Fibroblast of lung (primary cell): ENCODE measurements at regions not wholly inside any gene's neighbourhood (a gene's known extent, or its start where the extent isn't known, plus 50 kb on each side); places are given as distances from the start of the nearest gene placed in this dataset.

ENCODE experiments used
- DNase-seq, 2 donors: peaks; one replicate each; pipeline versions ENCODE4 v3.0.0 to v3.0.0-alpha.2; 2010; ENCODE audit warnings: low read depth in 2 of 2
- H2AFZ ChIP-seq: 2 replicates; pipeline ENCODE4 v1.5.1; 2012; ENCODE audit warnings: low read length, control low read depth, inconsistent platforms
- H3K27ac ChIP-seq: 2 replicates; pipeline ENCODE4 v1.5.1; 2011; ENCODE audit warnings: low read length, control low read depth; ENCODE audit not compliant: insufficient read depth
- H3K27me3 ChIP-seq: 2 replicates; pipeline ENCODE4 v1.5.1; 2011; ENCODE audit warnings: mild to moderate bottlenecking, low read length; ENCODE audit not compliant: control insufficient read depth, insufficient read depth
- H3K36me3 ChIP-seq: 2 replicates; pipeline ENCODE4 v1.5.1; 2011; ENCODE audit warnings: low read length; ENCODE audit not compliant: control insufficient read depth, insufficient read depth
- H3K4me1 ChIP-seq: 2 replicates; pipeline ENCODE4 v1.5.1; 2011; ENCODE audit warnings: low read length; ENCODE audit not compliant: control insufficient read depth, insufficient read depth; ENCODE audit errors: extremely low read depth
- H3K4me2 ChIP-seq: 2 replicates; pipeline ENCODE4 v1.5.1; 2011; ENCODE audit warnings: low read length, control low read depth; ENCODE audit not compliant: insufficient read depth; ENCODE audit errors: extremely low read depth
- H3K4me3 ChIP-seq, 4 experiments: fragments of 200-600 bp in 1 of 4; sonication (generic) in 1 of 4; replicated peaks in 1 of 4; 2 replicates each; pipeline ENCODE4 v1.5.1; 2011 to 2016; ENCODE audit warnings: low read length in 4 of 4, low read depth in 3 of 4, mild to moderate bottlenecking in 3 of 4, control low read depth in 2 of 4, inconsistent platforms in 1 of 4, mixed read lengths in 1 of 4; ENCODE audit not compliant: insufficient read depth in 1 of 4; ENCODE audit errors: control extremely low read depth in 1 of 4
- H3K79me2 ChIP-seq: 2 replicates; pipeline ENCODE4 v1.5.1; 2012; ENCODE audit warnings: mild to moderate bottlenecking, low read length, inconsistent platforms; ENCODE audit not compliant: control insufficient read depth, insufficient read depth
- H3K9ac ChIP-seq: 2 replicates; pipeline ENCODE4 v1.5.1; 2011; ENCODE audit warnings: mild to moderate bottlenecking, low read length, control low read depth; ENCODE audit not compliant: insufficient read depth
- H3K9me3 ChIP-seq: 2 replicates; pipeline ENCODE4 v1.5.1; 2012; ENCODE audit warnings: low read depth, low read length; ENCODE audit not compliant: control insufficient read depth, insufficient read depth
- H4K20me1 ChIP-seq: 2 replicates; pipeline ENCODE4 v1.5.1; 2011; ENCODE audit warnings: low read length; ENCODE audit not compliant: control insufficient read depth, insufficient read depth; ENCODE audit errors: extremely low read depth
- CTCF ChIP-seq, 2 donors: IDR thresholded peaks in 1 of 2; conservative IDR thresholded peaks in 1 of 2; 1 replicate in 1 of 2; 2 replicates in 1 of 2; pipeline ENCODE4 v1.5.1; 2011 to 2012; ENCODE audit warnings: low read length in 2 of 2, control low read depth in 1 of 2, inconsistent platforms in 1 of 2, low read depth in 1 of 2, mild to moderate bottlenecking in 1 of 2
- EZH2 ChIP-seq: IDR thresholded peaks from 2 replicates; pipeline ENCODE4 v1.5.1; 2012; ENCODE audit warnings: low read length, control low read depth, mild to moderate bottlenecking; ENCODE audit errors: missing control alignments

- Histone ChIP-seq H3K9ac (no peak overlapping the region), H3K4me3 (no peak overlapping the region), H3K9me3 (no peaks in the 10 kb centered on the region), H2AFZ (no peak overlapping the region), H3K79me2 (no peaks in the 10 kb centered on the region), H3K4me2 (no peak overlapping the region), H3K27ac (no peak overlapping the region), H4K20me1 (no peaks in the 10 kb centered on the region), H3K36me3 (no peaks in the 10 kb centered on the region), H3K27me3 (no peaks in the 10 kb centered on the region), H3K4me1 (no peaks in the 10 kb centered on the region)
- TF ChIP-seq EZH2 (no peak), CTCF (conservative IDR thresholded peaks at IDR 0.05 in 1 of 2, IDR thresholded peaks at IDR 0.05 in 1 of 2; ENCODE audit: low read depth in 1 of 2, low read length in 2 of 2) (no peak)
- DNase-seq, result no peak
These were observed 86.3 kb upstream of the CALM2 start for GRCh38 chr2:47262657-47263056.

- Histone ChIP-seq H2AFZ (no peak overlapping the region), H3K9ac (no peak overlapping the region), H3K9me3 (no peaks in the 10 kb centered on the region), H3K27me3 (no peaks in the 10 kb centered on the region), H3K4me1 (no peaks in the 10 kb centered on the region), H3K36me3 (no peaks in the 10 kb centered on the region), H3K4me3 (no peak overlapping the region), H3K79me2 (no peaks in the 10 kb centered on the region), H3K27ac (no peak overlapping the region), H3K4me2 (no peak overlapping the region), H4K20me1 (no peaks in the 10 kb centered on the region)
- no peak for TF ChIP-seq EZH2
- no peak for TF ChIP-seq CTCF (conservative IDR thresholded peaks at IDR 0.05 in 1 of 2, IDR thresholded peaks at IDR 0.05 in 1 of 2; ENCODE audit: low read depth in 1 of 2, low read length in 2 of 2)
- DNase-seq, result no peak
These were observed 84.7 kb upstream of the CALM2 start for GRCh38 chr2:47260971-47261370.

- H3K4me1 ChIP-seq, result no peaks in the 10 kb centered on the region
These were observed 83.5 kb upstream of the CALM2 start for GRCh38 chr2:47259829-47260228.

More at GRCh38 chr2:47259829-47260228, 83.5 kb upstream of the CALM2 start:
- H2AFZ ChIP-seq, result no peak overlapping the region
- no peaks in the 10 kb centered on the region for H3K79me2 ChIP-seq
- H3K4me3 ChIP-seq, result no peak overlapping the region
- H3K9ac ChIP-seq, result no peak overlapping the region
- H3K4me2 ChIP-seq, result no peak overlapping the region
- no peak overlapping the region for H3K27ac ChIP-seq
- H3K27me3 ChIP-seq, result no peaks in the 10 kb centered on the region
- no peaks in the 10 kb centered on the region for H4K20me1 ChIP-seq
- DNase-seq, result no peak
- H3K36me3 ChIP-seq, result no peaks in the 10 kb centered on the region
- TF ChIP-seq CTCF (conservative IDR thresholded peaks at IDR 0.05 in 1 of 2, IDR thresholded peaks at IDR 0.05 in 1 of 2; ENCODE audit: low read depth in 1 of 2, low read length in 2 of 2) (no peak), EZH2 (no peak)
- H3K9me3 ChIP-seq, result no peaks in the 10 kb centered on the region
